Astrocyte of the cerebellum (primary cell): ENCODE measurements at regions not wholly inside any gene's neighbourhood (a gene's known extent, or its start where the extent isn't known, plus 50 kb on each side); places are given as distances from the start of the nearest gene placed in this dataset.

Experiments
- DNase-seq: peaks from one replicate; pipeline ENCODE4 v3.0.0-alpha.2; 2011; ENCODE audit warnings: low read depth
- H3K4me3 ChIP-seq: 2 replicates; pipeline ENCODE4 v1.5.1; 2011; ENCODE audit warnings: mild to moderate bottlenecking, low read depth, low read length, moderate library complexity
- CTCF ChIP-seq: IDR thresholded peaks from 2 replicates; pipeline ENCODE4 v1.5.1; 2012; ENCODE audit warnings: low read length, low read depth, moderate library complexity, mild to moderate bottlenecking; ENCODE audit errors: missing control alignments
- in situ Hi-C: cut with HindIII; loops from 2 replicates; pipeline ENCODE4 v1.10.0; 2017; ENCODE audit warnings: low sequenced_read_pairs

- DNase-seq, result no peak
- no peak overlapping the region for H3K4me3 ChIP-seq
- in situ Hi-C loops, result no loop called here
- no peak for TF ChIP-seq CTCF
Observed at GRCh38 chr3:135740211-135740610, 225.3 kb upstream of the PPP2R3A start.

- in situ Hi-C loops, result no loop called here
- no peak for DNase-seq
- no peak for TF ChIP-seq CTCF
- H3K4me3 ChIP-seq, result no peak overlapping the region
Observed at GRCh38 chr3:135740751-135741150, 224.8 kb upstream of the PPP2R3A start.

- TF ChIP-seq CTCF, result no peak
- in situ Hi-C loops, result no loop called here
- no peak overlapping the region for H3K4me3 ChIP-seq
- DNase-seq, result no peak
Observed at GRCh38 chr3:135751991-135752390, 213.5 kb upstream of the PPP2R3A start.

GRCh38 chr3:135752851-135753250, 212.7 kb upstream of the PPP2R3A start:
- DNase-seq, result no peak
- in situ Hi-C loops, result no loop called here
- no peak overlapping the region for H3K4me3 ChIP-seq
- TF ChIP-seq CTCF, result no peak

- no peak for DNase-seq
- no peak overlapping the region for H3K4me3 ChIP-seq
- TF ChIP-seq CTCF, result no peak
- in situ Hi-C loops, result no loop called here
Observed at GRCh38 chr3:135753506-135753905, 212.0 kb upstream of the PPP2R3A start.

DNA sequence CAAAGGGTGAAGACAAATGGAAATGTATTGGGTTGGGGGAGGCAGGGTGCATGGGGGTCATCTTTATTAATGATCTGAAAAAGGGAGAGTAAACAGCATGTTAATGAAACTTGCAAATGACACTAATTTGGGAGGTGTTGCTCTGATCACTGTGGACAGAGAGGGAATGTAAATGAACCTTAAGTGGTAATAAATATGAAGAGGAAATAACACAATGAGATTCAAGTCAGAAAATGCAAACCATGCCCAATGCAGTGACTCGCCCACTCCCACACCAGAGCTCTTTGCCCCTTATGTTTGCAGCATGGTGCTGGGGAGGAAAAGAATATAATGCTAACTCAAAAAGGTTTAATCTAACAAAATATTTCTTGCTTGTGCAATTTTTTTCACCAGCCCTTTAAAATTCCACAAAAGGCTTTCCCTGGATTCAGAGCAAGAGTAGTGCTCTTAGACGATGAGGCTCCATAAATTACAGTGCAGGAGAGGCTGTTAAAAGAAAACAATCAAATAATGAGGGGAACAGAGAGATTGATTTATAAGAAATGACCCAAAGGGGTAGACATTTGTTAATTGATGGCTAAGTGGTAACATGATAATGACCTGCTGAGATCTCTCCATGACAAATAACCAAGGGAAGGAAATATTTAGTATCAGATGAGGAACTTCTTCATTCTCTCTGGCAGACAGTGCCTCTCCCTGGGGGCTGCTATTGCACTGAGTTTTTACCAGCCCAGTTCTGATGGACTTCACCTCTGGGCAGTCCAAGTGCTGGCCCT, 210.0 kb upstream of the PPP2R3A start:
- TF ChIP-seq CTCF, result no peak
- no peak for DNase-seq
- no peak overlapping the region for H3K4me3 ChIP-seq
- in situ Hi-C loops, result no loop called here
